ENCODE measurements at regions not wholly inside any gene's neighbourhood (a gene's known extent, or its start where the extent isn't known, plus 50 kb on each side); places are given as distances from the start of the nearest gene placed in this dataset.

DNA sequence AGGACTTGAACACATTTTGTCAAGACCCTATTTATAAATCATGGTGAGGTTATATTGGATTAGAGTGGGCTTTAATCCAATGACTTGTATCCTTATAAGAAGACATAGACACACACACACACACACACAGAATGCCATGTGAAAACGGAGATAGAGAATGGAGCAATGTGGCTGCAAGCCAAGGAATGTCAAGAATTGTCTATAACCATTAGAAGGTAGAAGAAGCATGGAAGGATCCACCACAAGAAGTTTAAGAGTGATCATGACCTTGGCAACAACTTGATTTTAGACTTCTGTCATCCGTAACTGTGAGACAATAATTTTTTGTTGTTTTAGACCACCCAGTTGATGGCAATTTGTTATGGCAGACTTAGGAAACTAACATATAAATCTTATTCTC is 514.2 kb downstream of the TFEC start:
- DNase-seq (ENCODE audit: low spot score) = no peak
- Mint-ChIP-seq H3K9me3 (peaks cover 3% of the 10 kb centered on the region), H3K36me3 (no peaks in the 10 kb centered on the region), H3K27me3 (peaks cover 0 to 8% of the 10 kb centered on the region in 2 donors), H3K4me1 (ENCODE audit: low read depth in 2 of 2) (no peaks in the 10 kb centered on the region), H3K4me3 (no peak overlapping the region), H3K27ac (no peak overlapping the region)
- ATAC-seq = no peak

DNA sequence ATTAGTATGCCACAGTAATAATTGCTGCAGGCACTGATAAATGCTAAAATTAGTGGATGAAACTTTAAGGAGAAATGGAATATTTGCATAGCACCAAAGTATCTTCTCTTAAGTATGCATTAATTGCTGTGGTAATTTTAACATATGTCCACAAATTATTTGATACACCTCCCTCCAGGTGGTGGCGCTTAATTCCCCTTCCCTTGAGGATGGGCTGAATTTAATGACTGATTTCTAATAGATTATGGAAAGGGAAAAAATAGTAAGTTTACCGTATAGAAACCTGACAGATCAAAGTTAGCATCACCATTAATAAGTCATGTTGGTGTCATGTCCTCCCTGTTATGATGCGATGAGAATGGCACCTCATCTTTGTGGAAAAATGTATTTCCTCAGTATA is 519.2 kb downstream of the TFEC start:
- H3K4me1 Mint-ChIP-seq (ENCODE audit: low read depth in 2 of 2) = no peaks in the 10 kb centered on the region
- peaks cover 3% of the 10 kb centered on the region for H3K9me3 Mint-ChIP-seq
- no peaks in the 10 kb centered on the region for H3K36me3 Mint-ChIP-seq
- H3K27ac Mint-ChIP-seq = no peak overlapping the region
- no peak for ATAC-seq
- peaks cover 15 to 21% of the 10 kb centered on the region in 2 donors for H3K27me3 Mint-ChIP-seq
- no peak overlapping the region for H3K4me3 Mint-ChIP-seq
- no peak for DNase-seq (ENCODE audit: low spot score)

DNA sequence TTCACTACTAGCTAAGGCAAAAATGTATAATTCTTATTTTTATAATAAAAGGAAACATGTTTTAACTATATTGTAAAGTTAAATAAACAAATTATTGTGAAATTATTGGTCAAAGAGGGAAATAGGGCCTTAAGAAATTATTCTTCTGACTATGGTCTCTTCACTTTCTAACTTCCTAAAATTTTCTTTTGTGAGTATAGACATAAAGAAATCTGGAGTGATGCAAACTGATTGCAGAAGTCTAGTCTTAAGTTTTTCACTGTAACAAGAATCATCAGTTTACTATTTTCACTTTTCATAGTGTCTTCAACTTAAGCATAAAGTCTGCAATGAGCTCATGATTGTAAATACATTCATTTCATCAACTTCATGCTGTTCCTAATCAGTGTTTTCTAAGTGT is 525.4 kb downstream of the TFEC start:
- Mint-ChIP-seq H3K27me3 (peaks cover 7 to 18% of the 10 kb centered on the region in 2 donors), H3K4me1 (ENCODE audit: low read depth in 2 of 2) (no peaks in the 10 kb centered on the region)
- no peak for DNase-seq (ENCODE audit: low spot score)

DNA sequence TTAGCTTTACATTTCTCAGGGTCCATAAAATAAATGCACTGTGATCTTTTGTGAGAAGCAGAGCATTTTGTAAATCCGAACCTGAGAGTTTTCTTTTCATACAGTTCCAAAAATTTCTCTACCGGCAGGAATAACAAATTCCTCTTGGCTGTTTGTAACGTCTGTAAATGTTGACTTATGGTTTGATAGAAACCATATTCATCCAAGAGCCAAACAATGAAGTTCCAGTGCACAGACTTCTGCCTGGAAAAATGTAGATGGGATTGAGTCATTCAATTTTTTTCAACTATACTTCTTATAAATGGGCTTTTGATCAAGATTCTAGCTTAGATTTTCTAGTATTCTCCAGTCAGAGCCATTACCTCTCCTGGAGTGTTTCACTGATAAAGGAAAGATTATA is 530.6 kb downstream of the TFEC start:
- H3K27ac Mint-ChIP-seq = no peak overlapping the region
- H3K9me3 Mint-ChIP-seq = no peaks in the 10 kb centered on the region
- no peaks in the 10 kb centered on the region for H3K4me1 Mint-ChIP-seq (ENCODE audit: low read depth in 2 of 2)
- no peak for DNase-seq (ENCODE audit: low spot score)
- no peak overlapping the region for H3K4me3 Mint-ChIP-seq
- no peak for ATAC-seq
- peaks cover 6 to 12% of the 10 kb centered on the region in 2 donors for H3K27me3 Mint-ChIP-seq
- H3K36me3 Mint-ChIP-seq = no peaks in the 10 kb centered on the region

More for the DNA sequence above, 525.4 kb downstream of the TFEC start:
- H3K36me3 Mint-ChIP-seq = no peaks in the 10 kb centered on the region
- no peak for ATAC-seq
- H3K4me3 Mint-ChIP-seq = no peak overlapping the region
- H3K27ac Mint-ChIP-seq = no peak overlapping the region
- no peaks in the 10 kb centered on the region for H3K9me3 Mint-ChIP-seq

DNA sequence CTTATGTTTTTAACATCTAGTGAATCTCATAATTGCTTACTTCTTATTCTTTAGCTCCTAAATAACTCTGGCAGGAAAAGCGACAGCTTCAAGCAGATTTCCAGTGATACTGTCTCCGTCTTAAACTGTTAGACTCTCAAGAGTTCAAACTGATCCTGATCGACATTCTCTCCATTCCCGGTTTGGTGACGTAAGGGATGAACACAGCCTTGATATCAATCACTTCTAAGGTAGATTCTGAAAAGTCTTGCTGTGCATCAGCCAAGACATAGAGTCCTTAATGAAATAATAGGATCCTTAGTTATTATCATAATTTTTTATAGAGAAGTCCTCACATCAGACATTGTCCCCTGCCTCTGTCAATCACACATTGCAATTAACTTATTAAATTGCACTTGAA is 534.6 kb downstream of the TFEC start:
- no peaks in the 10 kb centered on the region for H3K4me1 Mint-ChIP-seq (ENCODE audit: low read depth in 2 of 2)
- no peak overlapping the region for H3K27ac Mint-ChIP-seq
- DNase-seq (ENCODE audit: low spot score) (no peak), ATAC-seq (no peak)
- H3K9me3 Mint-ChIP-seq = no peaks in the 10 kb centered on the region
- H3K4me3 Mint-ChIP-seq = no peak overlapping the region
- no peaks in the 10 kb centered on the region for H3K36me3 Mint-ChIP-seq
- H3K27me3 Mint-ChIP-seq = peaks cover 6 to 12% of the 10 kb centered on the region in 2 donors

DNA sequence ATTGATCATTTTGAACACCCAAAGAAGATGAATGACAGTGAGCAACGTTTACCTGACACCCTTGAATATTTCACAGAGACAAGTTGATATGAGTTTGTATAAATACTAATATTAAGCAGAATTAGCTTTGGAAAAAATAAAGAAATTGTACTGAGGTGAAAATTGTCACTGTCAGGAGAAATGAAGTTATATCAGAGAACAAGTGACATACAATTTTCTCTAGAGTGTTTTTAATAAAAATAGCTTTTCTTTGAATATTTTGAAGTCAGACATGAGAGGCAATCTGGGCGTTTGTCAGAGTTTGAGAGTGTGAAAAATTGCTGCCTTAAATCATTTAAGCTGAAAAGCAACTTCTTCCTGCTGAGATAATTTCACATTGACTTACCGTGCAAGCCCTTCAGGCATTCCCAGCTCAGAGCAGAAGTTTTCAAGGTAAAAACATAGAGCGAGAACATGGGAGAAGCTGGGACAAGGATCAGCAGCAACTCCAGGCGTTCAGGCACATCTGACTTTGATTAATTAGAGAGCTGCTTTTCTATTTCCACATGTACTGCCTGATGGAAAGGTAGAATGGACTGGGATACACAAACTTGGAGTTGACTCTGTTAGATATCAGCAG is 535.9 kb downstream of the TFEC start:
- H3K27ac Mint-ChIP-seq = no peak overlapping the region
- peaks cover 6 to 12% of the 10 kb centered on the region in 2 donors for H3K27me3 Mint-ChIP-seq
- no peaks in the 10 kb centered on the region for H3K36me3 Mint-ChIP-seq
- no peaks in the 10 kb centered on the region for H3K4me1 Mint-ChIP-seq (ENCODE audit: low read depth in 2 of 2)
- ATAC-seq (no peak), DNase-seq (ENCODE audit: low spot score) (no peak)
- no peaks in the 10 kb centered on the region for H3K9me3 Mint-ChIP-seq
- H3K4me3 Mint-ChIP-seq = no peak overlapping the region

GRCh38 chr7:115493381-115493780 is 537.2 kb downstream of the TFEC start:
- H3K4me3 Mint-ChIP-seq = no peak overlapping the region
- no peak overlapping the region for H3K27ac Mint-ChIP-seq
- no peak for ATAC-seq
- no peaks in the 10 kb centered on the region for H3K4me1 Mint-ChIP-seq (ENCODE audit: low read depth in 2 of 2)
- no peak for DNase-seq (ENCODE audit: low spot score)
- H3K36me3 Mint-ChIP-seq = no peaks in the 10 kb centered on the region
- H3K9me3 Mint-ChIP-seq = no peaks in the 10 kb centered on the region
- peaks cover 6 to 12% of the 10 kb centered on the region in 2 donors for H3K27me3 Mint-ChIP-seq

DNA sequence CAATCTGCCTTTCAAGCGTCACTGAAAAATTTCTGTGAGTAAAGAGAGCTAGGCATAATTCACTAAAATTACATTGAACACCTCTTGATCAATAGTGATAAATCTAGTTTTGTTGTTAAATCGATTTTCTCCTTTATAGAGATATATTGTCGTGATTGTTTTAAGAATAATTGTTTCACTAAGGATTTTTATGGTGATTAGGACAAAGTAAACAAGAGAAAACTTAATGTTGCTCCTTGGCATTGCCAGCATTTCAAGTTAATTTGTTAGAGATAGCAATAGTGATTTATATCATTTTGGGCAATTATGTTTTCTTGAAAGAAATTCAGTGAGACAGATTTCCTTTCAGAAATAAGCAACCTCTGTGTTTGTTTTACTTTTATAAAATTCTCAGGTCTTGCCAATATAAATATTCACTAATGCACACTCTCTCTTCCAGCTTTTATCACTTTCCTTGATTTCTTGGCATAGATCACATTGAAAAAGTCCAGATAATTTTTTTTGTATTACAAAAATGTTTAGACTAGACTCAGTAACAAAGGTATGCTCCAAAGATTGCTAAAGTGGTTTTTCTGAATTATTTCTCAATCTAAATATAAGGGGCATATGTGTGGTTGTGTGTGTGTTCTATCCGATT is 538.7 kb downstream of the TFEC start:
- Mint-ChIP-seq H3K4me1 (ENCODE audit: low read depth in 2 of 2) (no peaks in the 10 kb centered on the region), H3K27me3 (peaks cover 8 to 21% of the 10 kb centered on the region in 2 donors), H3K36me3 (no peaks in the 10 kb centered on the region), H3K9me3 (no peaks in the 10 kb centered on the region), H3K27ac (no peak overlapping the region), H3K4me3 (no peak overlapping the region)
- ATAC-seq (no peak), DNase-seq (ENCODE audit: low spot score) (no peak)

DNA sequence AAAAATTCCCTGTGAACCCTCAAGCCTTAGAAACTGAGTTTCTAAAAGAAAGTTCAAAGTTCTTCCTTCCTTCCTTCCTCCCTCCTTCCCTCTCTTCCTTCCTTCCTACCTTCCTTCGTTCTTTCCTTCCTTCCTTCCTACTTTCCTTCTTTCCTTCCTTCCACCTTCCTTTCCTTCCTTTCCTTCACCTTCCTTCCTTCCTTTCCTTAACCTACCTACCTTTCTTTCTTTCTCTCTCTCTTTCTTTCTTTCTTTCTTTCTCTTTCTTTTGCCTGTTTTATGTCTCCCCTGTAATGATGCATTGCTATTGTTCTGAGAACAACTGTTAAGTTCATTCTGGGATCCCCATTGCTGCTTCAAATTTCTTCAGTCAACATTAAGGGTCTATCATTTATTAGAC is 551.1 kb downstream of the TFEC start:
- H3K27me3 Mint-ChIP-seq = peaks cover 35 to 65% of the 10 kb centered on the region in 2 donors

GRCh38 chr7:115478426-115478825 is 552.1 kb downstream of the TFEC start:
- Mint-ChIP-seq H3K27me3 (peaks cover 32 to 60% of the 10 kb centered on the region in 2 donors), H3K36me3 (peaks cover 6% of the 10 kb centered on the region)
- no peak for DNase-seq (ENCODE audit: low spot score)

More for the DNA sequence above, 551.1 kb downstream of the TFEC start:
- DNase-seq (ENCODE audit: low spot score) (no peak), ATAC-seq (no peak)
- Mint-ChIP-seq H3K27ac (no peak overlapping the region), H3K4me1 (ENCODE audit: low read depth in 2 of 2) (peaks cover 13 to 23% of the 10 kb centered on the region in 2 donors), H3K36me3 (peaks cover 6% of the 10 kb centered on the region), H3K4me3 (no peak overlapping the region), H3K9me3 (no peaks in the 10 kb centered on the region)

GRCh38 chr7:115477193-115477651 is 553.3 kb downstream of the TFEC start:
- H3K4me3 Mint-ChIP-seq = peak overlapping the region; percentile 74
- no peak overlapping the region for H3K27ac Mint-ChIP-seq
- peaks cover 33 to 61% of the 10 kb centered on the region in 2 donors for H3K27me3 Mint-ChIP-seq
- H3K9me3 Mint-ChIP-seq = no peaks in the 10 kb centered on the region
- DNase-seq (ENCODE audit: low spot score) (no peak), ATAC-seq (peak in 1 of 2 donors; percentile 64)
- H3K36me3 Mint-ChIP-seq = peaks cover 6% of the 10 kb centered on the region
- H3K4me1 Mint-ChIP-seq (ENCODE audit: low read depth in 2 of 2) = peaks cover 13 to 23% of the 10 kb centered on the region in 2 donors

More at GRCh38 chr7:115478426-115478825, 552.1 kb downstream of the TFEC start:
- H3K27ac Mint-ChIP-seq = no peak overlapping the region
- no peaks in the 10 kb centered on the region for H3K9me3 Mint-ChIP-seq
- H3K4me3 Mint-ChIP-seq = no peak overlapping the region
- peaks cover 13 to 23% of the 10 kb centered on the region in 2 donors for H3K4me1 Mint-ChIP-seq (ENCODE audit: low read depth in 2 of 2)
- ATAC-seq = no peak

DNA sequence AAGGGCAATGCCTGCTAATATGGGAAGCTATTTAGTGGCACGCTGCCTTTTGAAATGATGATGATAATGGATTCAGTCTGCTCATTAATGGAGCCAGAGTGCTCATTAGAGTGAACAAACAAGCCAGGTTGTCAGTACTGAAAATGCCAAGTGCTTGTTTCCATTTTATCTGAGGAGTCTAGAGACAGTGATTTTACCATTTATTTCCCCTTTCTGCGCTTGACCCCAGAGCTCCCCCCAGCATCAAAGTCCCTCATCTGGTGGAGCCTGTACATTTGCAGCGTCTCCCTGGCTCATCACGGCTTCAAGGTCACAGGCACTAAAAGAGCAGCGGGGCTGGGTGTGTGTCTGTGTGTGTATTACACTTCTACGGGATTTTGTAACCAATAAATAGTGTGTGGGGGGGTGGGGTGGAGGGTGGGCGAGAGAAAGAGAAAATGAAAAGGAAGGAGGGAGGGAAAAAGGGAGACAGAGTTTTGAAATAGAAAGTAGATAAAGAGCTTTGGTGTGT is 553.8 kb downstream of the TFEC start:
- peaks cover 33 to 61% of the 10 kb centered on the region in 2 donors for H3K27me3 Mint-ChIP-seq

DNA sequence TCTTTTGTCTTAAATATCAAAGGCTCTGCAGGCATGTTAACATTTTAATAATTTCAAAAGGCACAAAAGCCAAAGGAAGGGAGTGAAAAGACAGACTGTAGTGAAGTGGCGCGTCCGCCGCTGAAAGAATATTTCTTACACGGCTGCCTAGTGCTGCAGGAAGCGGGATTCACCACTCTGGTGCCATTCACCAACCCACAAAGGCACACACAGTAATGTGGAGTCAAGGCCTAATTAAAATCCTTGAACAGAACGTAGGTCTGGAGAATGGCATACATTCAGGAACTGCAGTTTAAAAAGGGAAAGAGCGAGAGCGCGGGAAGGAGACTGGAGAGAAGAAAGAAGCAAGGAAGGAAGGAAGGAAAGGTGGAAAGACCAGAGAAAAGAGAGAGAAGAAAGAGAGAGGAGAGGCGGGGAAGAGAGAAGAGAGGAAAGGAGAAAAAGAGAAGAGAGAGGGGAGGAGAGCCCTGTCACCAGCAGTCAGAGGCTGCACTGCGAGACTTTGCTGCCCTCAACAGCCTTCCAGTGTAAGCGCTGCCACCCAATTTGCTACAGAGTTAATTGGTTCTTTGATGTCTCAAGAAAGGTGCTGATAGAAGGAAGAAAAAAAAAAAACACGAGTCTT is 554.0 kb downstream of the MDFIC start:
- H3K4me1 Mint-ChIP-seq (ENCODE audit: low read depth in 2 of 2) = peaks cover 13 to 23% of the 10 kb centered on the region in 2 donors
- H3K36me3 Mint-ChIP-seq = peaks cover 6% of the 10 kb centered on the region
- H3K27ac Mint-ChIP-seq = no peak overlapping the region
- H3K27me3 Mint-ChIP-seq = peaks cover 29 to 54% of the 10 kb centered on the region in 2 donors
- H3K4me3 Mint-ChIP-seq = peak overlapping the region; percentile 33
- DNase-seq (ENCODE audit: low spot score) (no peak), ATAC-seq (no peak)
- H3K9me3 Mint-ChIP-seq = no peaks in the 10 kb centered on the region

More for the DNA sequence above, 553.8 kb downstream of the TFEC start:
- DNase-seq (ENCODE audit: low spot score) (no peak), ATAC-seq (no peak)
- peaks cover 6% of the 10 kb centered on the region for H3K36me3 Mint-ChIP-seq
- peak overlapping the region; percentile 74 for H3K4me3 Mint-ChIP-seq
- no peaks in the 10 kb centered on the region for H3K9me3 Mint-ChIP-seq
- H3K4me1 Mint-ChIP-seq (ENCODE audit: low read depth in 2 of 2) = peaks cover 13 to 23% of the 10 kb centered on the region in 2 donors
- no peak overlapping the region for H3K27ac Mint-ChIP-seq

- peaks cover 6% of the 10 kb centered on the region for H3K36me3 Mint-ChIP-seq
- H3K9me3 Mint-ChIP-seq = no peaks in the 10 kb centered on the region
- H3K4me3 Mint-ChIP-seq = no peak overlapping the region
- DNase-seq (ENCODE audit: low spot score) (no peak), ATAC-seq (no peak)
- peaks cover 13 to 23% of the 10 kb centered on the region in 2 donors for H3K4me1 Mint-ChIP-seq (ENCODE audit: low read depth in 2 of 2)
- H3K27ac Mint-ChIP-seq = no peak overlapping the region
- H3K27me3 Mint-ChIP-seq = peaks cover 26 to 57% of the 10 kb centered on the region in 2 donors
These were observed 553.3 kb downstream of the MDFIC start for GRCh38 chr7:115475206-115475605.
